ENCODE measurements at regions not wholly inside any gene's neighbourhood (a gene's known extent, or its start where the extent isn't known, plus 50 kb on each side); places are given as distances from the start of the nearest gene placed in this dataset.

DNA sequence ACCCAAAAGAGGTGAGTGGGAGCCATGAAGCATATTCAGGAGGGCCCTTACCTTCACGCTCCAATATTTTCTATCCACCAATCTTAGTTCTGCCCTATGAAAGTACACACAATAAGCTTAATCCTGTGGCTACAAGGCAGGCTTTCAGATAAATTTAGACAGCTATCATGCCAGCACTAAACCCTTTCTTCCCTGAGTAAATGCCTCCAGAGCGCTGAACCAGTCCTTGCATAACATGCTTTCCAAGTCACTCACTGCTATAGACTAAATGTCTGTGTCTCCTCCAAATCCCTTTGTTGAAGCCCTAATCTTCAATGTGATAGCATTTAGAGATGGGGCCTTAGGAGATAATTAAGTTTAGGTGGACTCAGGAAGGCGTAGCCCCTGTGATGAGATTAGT lies 50.3 kb upstream of the FIBIN start:
- TF ChIP-seq, protein P1, sequence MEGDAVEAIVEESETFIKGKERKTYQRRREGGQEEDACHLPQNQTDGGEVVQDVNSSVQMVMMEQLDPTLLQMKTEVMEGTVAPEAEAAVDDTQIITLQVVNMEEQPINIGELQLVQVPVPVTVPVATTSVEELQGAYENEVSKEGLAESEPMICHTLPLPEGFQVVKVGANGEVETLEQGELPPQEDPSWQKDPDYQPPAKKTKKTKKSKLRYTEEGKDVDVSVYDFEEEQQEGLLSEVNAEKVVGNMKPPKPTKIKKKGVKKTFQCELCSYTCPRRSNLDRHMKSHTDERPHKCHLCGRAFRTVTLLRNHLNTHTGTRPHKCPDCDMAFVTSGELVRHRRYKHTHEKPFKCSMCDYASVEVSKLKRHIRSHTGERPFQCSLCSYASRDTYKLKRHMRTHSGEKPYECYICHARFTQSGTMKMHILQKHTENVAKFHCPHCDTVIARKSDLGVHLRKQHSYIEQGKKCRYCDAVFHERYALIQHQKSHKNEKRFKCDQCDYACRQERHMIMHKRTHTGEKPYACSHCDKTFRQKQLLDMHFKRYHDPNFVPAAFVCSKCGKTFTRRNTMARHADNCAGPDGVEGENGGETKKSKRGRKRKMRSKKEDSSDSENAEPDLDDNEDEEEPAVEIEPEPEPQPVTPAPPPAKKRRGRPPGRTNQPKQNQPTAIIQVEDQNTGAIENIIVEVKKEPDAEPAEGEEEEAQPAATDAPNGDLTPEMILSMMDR (IDR thresholded peaks at IDR 0.05), result no peak
- TF ChIP-seq TCF7L2 (IDR thresholded peaks at IDR 0.05; ENCODE audit: low read depth, low read length), result no peak
- TF ChIP-seq REST (IDR thresholded peaks at IDR 0.05; ENCODE audit: insufficient read depth in 1 of 2, low read depth in 2 of 2, low read length in 1 of 2), result no peak

Measured in Panc1 (cell line).